T-helper 1 cell treated with Interleukin-12 subunit alpha and Interleukin-12 subunit beta and Interleukin-4 antibody, amounts not matched to agents 30 ng/mL and 1 ng/mL, for 36 hours (primary cell): ENCODE measurements at regions not wholly inside any gene's neighbourhood (a gene's known extent, or its start where the extent isn't known, plus 50 kb on each side); places are given as distances from the start of the nearest gene placed in this dataset.

Source experiments
- intact Hi-C: fragments of 100-400 bp; cut with micrococcal nuclease; formaldehyde crosslinking; loops from one replicate; pipeline ENCODE4 v1.15.1; 2024

GRCh38 chr10:25661632-25662031 is 272.4 kb upstream of the MYO3A start:
- intact Hi-C loops, result no loop called here

DNA sequence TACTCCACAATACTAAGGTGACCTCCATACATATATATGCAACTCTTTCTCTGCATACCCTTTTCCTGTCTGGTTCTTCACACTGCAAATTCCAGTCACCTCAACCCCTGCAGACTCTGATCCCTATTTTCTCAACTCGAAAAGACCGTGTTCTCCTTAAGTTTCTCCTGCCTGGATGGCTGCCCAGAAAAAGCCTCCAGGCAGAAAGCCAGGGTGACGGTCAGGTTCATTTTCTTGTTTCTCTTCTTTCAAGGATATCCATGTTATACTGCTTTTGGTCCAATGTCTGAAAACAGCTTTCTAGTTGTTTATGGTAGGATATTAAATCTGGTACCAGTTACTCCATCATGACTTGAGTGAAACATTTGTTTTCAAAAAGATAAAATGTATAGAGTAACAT is 267.8 kb upstream of the MYO3A start:
- intact Hi-C loops, result no loop called here

DNA sequence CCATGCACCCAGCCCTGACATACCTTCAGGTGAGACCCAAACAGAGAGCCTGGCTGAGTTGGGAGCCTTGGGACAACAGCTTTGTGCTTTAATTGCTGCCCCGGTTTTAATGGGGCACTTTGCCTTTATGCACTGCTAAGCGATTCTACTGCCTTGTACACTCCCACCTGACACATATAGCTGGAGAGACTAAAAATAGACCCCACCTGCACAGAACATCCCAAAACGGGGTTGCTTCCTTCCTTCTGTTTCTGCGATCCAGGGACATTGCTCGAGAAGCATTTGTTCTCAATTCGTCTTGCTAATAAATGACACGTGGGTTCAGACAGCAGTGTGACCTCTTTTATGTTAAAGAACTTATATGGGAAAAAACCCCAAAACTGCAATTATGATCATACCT is 258.8 kb upstream of the MYO3A start:
- intact Hi-C loops, result no loop called here

GRCh38 chr10:25675615-25676014 is 258.4 kb upstream of the MYO3A start:
- intact Hi-C loops, result no loop called here

DNA sequence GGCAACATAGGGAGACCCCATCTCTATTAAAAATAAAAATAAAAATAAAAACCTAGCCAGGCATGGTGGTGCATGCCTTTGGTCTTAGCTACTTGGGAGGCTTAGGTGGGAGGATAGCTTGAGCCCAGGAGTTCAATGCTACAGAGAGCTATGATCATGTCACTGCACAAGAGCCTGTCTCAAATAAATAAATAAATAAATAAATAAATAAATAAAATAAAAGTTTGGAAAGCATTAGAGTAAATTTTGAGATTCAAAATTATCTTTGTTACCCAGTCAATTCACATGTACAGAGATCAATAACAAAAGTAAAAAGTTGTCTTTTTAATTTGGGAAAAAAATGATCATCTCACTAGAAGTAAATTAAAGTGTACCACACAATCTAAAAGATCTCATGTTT is 255.8 kb upstream of the MYO3A start:
- intact Hi-C loops, result no loop called here

- intact Hi-C loops, result no loop called here
Measured at GRCh38 chr10:25678666-25679065, 255.4 kb upstream of the MYO3A start.

DNA sequence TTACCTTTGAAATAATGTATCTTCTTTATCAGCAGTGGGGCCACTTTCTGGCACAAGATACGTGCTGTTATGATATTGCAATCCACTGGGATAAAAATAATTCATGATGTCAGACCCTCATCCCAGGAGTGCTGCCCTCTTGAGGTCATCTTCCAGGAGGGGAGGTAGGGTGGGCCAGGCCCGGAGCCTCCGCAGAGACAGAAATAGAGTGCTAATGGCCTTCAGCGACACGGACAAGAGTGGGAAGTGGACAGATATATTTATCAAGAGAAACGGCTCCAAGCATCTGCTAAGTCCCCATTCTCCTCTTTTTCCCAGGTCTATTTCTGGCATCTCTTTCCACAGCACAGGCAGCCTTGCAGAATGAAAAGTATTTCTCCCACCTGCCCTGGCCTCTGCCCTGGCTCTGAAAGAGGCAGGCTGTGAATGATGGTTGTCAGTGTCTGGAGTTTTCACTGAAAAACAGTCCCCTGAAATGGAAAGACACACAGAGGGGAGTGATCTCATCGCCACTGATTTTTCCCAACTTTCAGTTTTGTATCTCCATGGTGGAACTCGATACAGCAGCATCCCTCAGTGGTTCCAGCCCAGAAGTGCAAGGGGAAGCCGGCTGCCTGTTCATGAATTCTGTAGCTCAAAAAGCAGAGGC is 251.7 kb upstream of the MYO3A start:
- intact Hi-C loops, result no loop called here

DNA sequence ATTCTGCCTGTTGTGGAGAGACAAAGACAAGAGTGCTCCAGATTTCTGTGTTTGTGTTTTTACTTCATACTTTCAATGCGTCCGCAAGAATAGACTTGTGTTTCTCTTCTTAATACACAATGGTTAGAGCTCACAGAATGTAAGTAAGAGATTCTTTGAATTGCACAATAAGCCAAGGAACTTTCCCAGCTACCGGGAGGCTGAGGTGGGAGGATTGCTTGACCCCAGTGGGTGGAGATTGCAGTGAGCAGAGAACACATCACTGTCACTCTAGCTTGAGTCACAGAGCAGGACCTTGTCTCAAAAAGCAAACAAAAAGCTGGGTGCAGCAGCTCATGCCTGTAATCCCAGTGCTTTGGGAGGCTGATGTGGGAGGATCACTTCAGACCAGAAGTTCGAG is 250.7 kb upstream of the MYO3A start:
- intact Hi-C loops, result no loop called here

GRCh38 chr10:25687521-25687920 is 246.5 kb upstream of the MYO3A start:
- intact Hi-C loops, result no loop called here

GRCh38 chr10:25689346-25690100 is 244.5 kb upstream of the MYO3A start:
- intact Hi-C loops, result no loop called here

GRCh38 chr10:25692761-25693160 is 241.3 kb upstream of the MYO3A start:
- intact Hi-C loops, result no loop called here

DNA sequence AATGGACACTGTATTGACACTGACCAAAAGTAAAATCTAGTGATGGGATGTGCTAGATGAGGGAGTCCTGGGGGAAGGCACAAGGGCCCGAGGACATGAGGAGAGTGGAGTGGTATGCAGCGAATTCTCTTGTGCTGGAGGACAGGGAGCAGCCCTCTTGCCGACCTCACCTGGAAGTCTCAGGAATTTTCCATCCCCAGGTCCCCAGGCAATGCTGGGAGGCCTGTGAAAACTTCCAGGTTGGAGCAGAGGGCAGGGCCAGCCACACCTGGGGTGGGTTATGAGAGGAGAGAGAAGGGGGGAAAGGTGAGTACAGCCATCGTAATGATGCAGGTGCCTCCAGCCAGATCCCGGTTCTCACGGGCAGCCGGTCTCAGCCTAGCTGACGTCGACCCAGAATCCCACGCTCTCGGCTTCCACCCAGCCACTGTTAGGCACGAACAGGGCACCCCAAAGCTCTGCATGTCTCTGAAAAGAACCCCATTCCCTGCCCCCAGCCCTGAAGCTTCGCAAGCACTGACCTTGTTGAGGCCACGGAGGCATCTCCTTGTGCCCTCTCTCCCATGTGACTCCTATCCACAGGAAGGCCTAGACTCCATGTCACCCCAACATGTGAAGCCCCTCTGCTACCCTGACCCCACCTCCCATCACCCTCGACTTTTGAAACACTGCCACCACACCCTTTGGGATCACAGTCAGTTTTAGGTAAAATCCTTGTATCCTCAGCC is 239.7 kb upstream of the MYO3A start:
- intact Hi-C loops, result no loop called here

GRCh38 chr10:25694971-25695370 is 239.1 kb upstream of the MYO3A start:
- intact Hi-C loops, result no loop called here

GRCh38 chr10:25695586-25695985 is 238.4 kb upstream of the MYO3A start:
- intact Hi-C loops, result no loop called here

DNA sequence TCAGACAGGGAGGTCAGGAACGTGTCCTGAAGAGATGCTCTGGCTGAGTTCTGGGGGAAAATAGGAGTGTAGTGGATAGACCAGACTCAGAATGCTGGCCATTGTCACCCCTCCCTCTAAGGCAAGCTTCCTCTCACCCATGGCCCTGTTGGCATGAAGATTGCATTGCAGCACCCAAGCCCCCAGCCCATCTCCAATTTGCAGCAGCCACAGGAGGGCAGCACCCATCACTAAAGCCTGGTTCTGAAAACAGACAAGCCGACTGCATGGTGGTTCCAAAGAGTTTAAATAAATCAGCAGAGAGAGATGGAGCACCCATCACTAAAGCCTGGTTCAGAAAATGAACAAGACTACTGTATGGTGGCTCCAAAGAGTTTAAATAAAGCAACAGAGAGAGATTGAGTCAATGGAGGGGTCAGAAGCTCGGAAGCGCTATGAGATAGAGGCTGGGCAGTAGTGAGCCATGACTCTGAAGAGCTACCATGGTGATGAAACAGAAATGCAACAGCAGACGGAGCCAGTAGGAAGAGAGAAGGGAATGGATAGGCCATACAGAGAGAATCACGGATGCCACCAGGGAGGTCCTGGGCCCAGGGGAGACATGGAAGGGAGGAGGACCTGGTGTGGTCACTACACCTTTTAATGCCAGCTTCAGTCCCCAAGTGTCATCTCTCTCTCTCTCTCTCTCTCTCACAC is 237.9 kb upstream of the MYO3A start:
- intact Hi-C loops, result no loop called here

GRCh38 chr10:25697412-25697811 is 236.6 kb upstream of the MYO3A start:
- intact Hi-C loops, result no loop called here

DNA sequence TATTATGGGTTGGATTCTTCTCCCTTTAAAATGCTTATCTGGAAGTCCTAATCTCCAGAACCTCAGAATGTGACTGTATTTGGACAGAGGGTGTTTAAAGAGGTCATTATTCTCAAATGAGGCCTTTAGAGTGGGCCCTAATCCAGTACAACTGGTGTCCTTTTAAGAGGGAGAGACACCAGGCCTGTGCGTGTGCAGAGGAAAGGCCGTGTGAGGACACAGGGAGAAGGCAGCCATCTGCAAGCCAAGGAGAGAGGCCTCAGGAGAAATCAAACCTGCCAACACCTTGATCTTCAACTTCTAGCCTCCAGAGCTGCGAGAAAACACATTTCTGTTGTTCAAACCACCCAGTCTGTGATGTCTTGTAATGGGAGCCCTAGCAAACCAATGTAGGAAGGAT is 235.4 kb upstream of the MYO3A start:
- intact Hi-C loops, result no loop called here

- intact Hi-C loops, result no loop called here
Measured at GRCh38 chr10:25699631-25700030, 234.4 kb upstream of the MYO3A start.

GRCh38 chr10:25701652-25702051 is 232.4 kb upstream of the MYO3A start:
- intact Hi-C loops, result no loop called here

GRCh38 chr10:25704622-25705021 is 229.4 kb upstream of the MYO3A start:
- intact Hi-C loops, result no loop called here

DNA sequence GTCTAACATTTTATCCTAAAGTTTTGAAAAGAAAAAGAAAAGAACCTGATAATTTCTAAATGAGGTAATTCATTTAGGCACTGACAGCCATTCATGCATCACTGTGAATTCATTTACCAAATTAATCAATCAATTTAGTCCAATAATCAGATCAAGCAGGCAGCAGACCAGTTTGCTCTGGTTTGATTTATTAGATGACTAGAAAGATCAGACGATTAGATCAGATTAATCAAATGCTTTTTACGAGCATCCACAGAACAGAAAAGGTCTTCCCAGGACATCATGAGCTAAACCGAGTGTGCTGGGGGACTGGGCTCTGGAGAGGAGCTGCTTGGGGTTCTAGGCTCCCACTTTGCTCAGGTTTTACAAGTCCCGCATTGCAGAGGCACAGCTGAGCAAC is 226.5 kb upstream of the MYO3A start:
- intact Hi-C loops, result no loop called here
